ENCODE measurements at regions not wholly inside any gene's neighbourhood (a gene's known extent, or its start where the extent isn't known, plus 50 kb on each side); places are given as distances from the start of the nearest gene placed in this dataset.

- no peaks in the 10 kb centered on the region for H3K27me3 ChIP-seq (ENCODE audit: low read length)
- H3K9ac ChIP-seq (ENCODE audit: low read length), result no peak overlapping the region
- no peaks in the 10 kb centered on the region for H3F3A ChIP-seq (ENCODE audit: insufficient read depth)
- no peak for TF ChIP-seq EZH2phosphoT487 (conservative IDR thresholded peaks at IDR 0.05; ENCODE audit: low read length)
- no peak for TF ChIP-seq CTCF (IDR thresholded peaks at IDR 0.05; ENCODE audit: insufficient read depth, low read length, poor library complexity, severe bottlenecking)
- no peak overlapping the region for H3K4me3 ChIP-seq (ENCODE audit: insufficient read depth, low read length, poor library complexity, severe bottlenecking)
- H3K36me3 ChIP-seq (ENCODE audit: low read length), result no peaks in the 10 kb centered on the region
- no peak overlapping the region for H2AFZ ChIP-seq (ENCODE audit: low read depth, low read length, severe bottlenecking)
- no peaks in the 10 kb centered on the region for H3K79me2 ChIP-seq (ENCODE audit: insufficient read depth, low read length)
- no peaks in the 10 kb centered on the region for H3K9me3 ChIP-seq (ENCODE audit: insufficient read depth, low read length)
- H3K9me2 ChIP-seq (replicated peaks; ENCODE audit: insufficient read depth, low read length), result no peaks in the 10 kb centered on the region
- no peaks in the 10 kb centered on the region for H4K20me1 ChIP-seq (ENCODE audit: low read depth, low read length)
- no peak overlapping the region for H3K4me2 ChIP-seq (ENCODE audit: low read depth, low read length, poor library complexity, severe bottlenecking)
- no peak overlapping the region for H3K27ac ChIP-seq (ENCODE audit: low read depth, low read length)
Observed at GRCh38 chr3:148147903-148148302, 549.8 kb upstream of the AGTR1 start.

GRCh38 chr3:148149556-148149955 lies 548.1 kb upstream of the AGTR1 start:
- no peaks in the 10 kb centered on the region for H3K27me3 ChIP-seq (ENCODE audit: low read length)
- no peak overlapping the region for H2AFZ ChIP-seq (ENCODE audit: low read depth, low read length, severe bottlenecking)
- no peak for TF ChIP-seq EZH2phosphoT487 (conservative IDR thresholded peaks at IDR 0.05; ENCODE audit: low read length)
- no peak for TF ChIP-seq CTCF (IDR thresholded peaks at IDR 0.05; ENCODE audit: insufficient read depth, low read length, poor library complexity, severe bottlenecking)
- no peaks in the 10 kb centered on the region for H4K20me1 ChIP-seq (ENCODE audit: low read depth, low read length)
- H3F3A ChIP-seq (ENCODE audit: insufficient read depth), result no peaks in the 10 kb centered on the region
- H3K4me3 ChIP-seq (ENCODE audit: insufficient read depth, low read length, poor library complexity, severe bottlenecking), result no peak overlapping the region
- H3K9ac ChIP-seq (ENCODE audit: low read length), result no peak overlapping the region
- no peak overlapping the region for H3K4me2 ChIP-seq (ENCODE audit: low read depth, low read length, poor library complexity, severe bottlenecking)
- H3K36me3 ChIP-seq (ENCODE audit: low read length), result no peaks in the 10 kb centered on the region
- H3K9me3 ChIP-seq (ENCODE audit: insufficient read depth, low read length), result no peaks in the 10 kb centered on the region
- H3K79me2 ChIP-seq (ENCODE audit: insufficient read depth, low read length), result no peaks in the 10 kb centered on the region
- H3K9me2 ChIP-seq (replicated peaks; ENCODE audit: insufficient read depth, low read length), result no peaks in the 10 kb centered on the region
- no peak overlapping the region for H3K27ac ChIP-seq (ENCODE audit: low read depth, low read length)

- H3K9me2 ChIP-seq (replicated peaks; ENCODE audit: insufficient read depth, low read length), result no peaks in the 10 kb centered on the region
- no peak overlapping the region for H3K27ac ChIP-seq (ENCODE audit: low read depth, low read length)
- no peak overlapping the region for H3K9ac ChIP-seq (ENCODE audit: low read length)
- H3K27me3 ChIP-seq (ENCODE audit: low read length), result no peaks in the 10 kb centered on the region
- H3K4me2 ChIP-seq (ENCODE audit: low read depth, low read length, poor library complexity, severe bottlenecking), result no peak overlapping the region
- no peak overlapping the region for H2AFZ ChIP-seq (ENCODE audit: low read depth, low read length, severe bottlenecking)
- no peak overlapping the region for H3K4me3 ChIP-seq (ENCODE audit: insufficient read depth, low read length, poor library complexity, severe bottlenecking)
- no peaks in the 10 kb centered on the region for H3K36me3 ChIP-seq (ENCODE audit: low read length)
- no peaks in the 10 kb centered on the region for H4K20me1 ChIP-seq (ENCODE audit: low read depth, low read length)
- no peaks in the 10 kb centered on the region for H3F3A ChIP-seq (ENCODE audit: insufficient read depth)
- H3K9me3 ChIP-seq (ENCODE audit: insufficient read depth, low read length), result no peaks in the 10 kb centered on the region
- TF ChIP-seq EZH2phosphoT487 (conservative IDR thresholded peaks at IDR 0.05; ENCODE audit: low read length) (no peak), CTCF (IDR thresholded peaks at IDR 0.05; ENCODE audit: insufficient read depth, low read length, poor library complexity, severe bottlenecking) (no peak)
- H3K79me2 ChIP-seq (ENCODE audit: insufficient read depth, low read length), result no peaks in the 10 kb centered on the region
Observed at GRCh38 chr3:148150141-148150540, 547.6 kb upstream of the AGTR1 start.
